Endothelial cell (in vitro differentiated cells): ENCODE measurements at regions not wholly inside any gene's neighbourhood (a gene's known extent, or its start where the extent isn't known, plus 50 kb on each side); places are given as distances from the start of the nearest gene placed in this dataset.

Experiments
- DNase-seq: peaks from one replicate; pipeline ENCODE4 v3.0.0; 2021; ENCODE audit warnings: low spot score
- H3K27ac Mint-ChIP-seq: one replicate; pipeline ENCODE4 v1.8.0; 2021; ENCODE audit warnings: mixed read lengths, inconsistent platforms; ENCODE audit not compliant: unreplicated experiment
- H3K27me3 Mint-ChIP-seq: one replicate; pipeline ENCODE4 v1.8.0; 2021; ENCODE audit warnings: mild to moderate bottlenecking, moderate library complexity, mixed read lengths, inconsistent platforms; ENCODE audit not compliant: unreplicated experiment
- H3K36me3 Mint-ChIP-seq: one replicate; pipeline ENCODE4 v1.8.0; 2021; ENCODE audit warnings: mild to moderate bottlenecking, low read depth, mixed read lengths, inconsistent platforms; ENCODE audit not compliant: unreplicated experiment
- H3K4me1 Mint-ChIP-seq: one replicate; pipeline ENCODE4 v1.8.0; 2021; ENCODE audit warnings: mild to moderate bottlenecking, mixed read lengths, inconsistent platforms; ENCODE audit not compliant: unreplicated experiment
- H3K4me3 Mint-ChIP-seq: one replicate; pipeline ENCODE4 v1.8.0; 2021; ENCODE audit warnings: mild to moderate bottlenecking, mixed read lengths, inconsistent platforms; ENCODE audit not compliant: unreplicated experiment
- H3K9me3 Mint-ChIP-seq: one replicate; pipeline ENCODE4 v1.8.0; 2021; ENCODE audit warnings: mixed read lengths, inconsistent platforms; ENCODE audit not compliant: unreplicated experiment
- CTCF ChIP-seq: fragments of 200-600 bp; sonication (generic); IDR thresholded peaks from one replicate; pipeline ENCODE4 v1.5.0; 2021; ENCODE audit warnings: antibody characterized with exemption; ENCODE audit not compliant: unreplicated experiment

GRCh38 chr18:41134426-41134825 lies 820.6 kb upstream of the PIK3C3 start:
- Mint-ChIP-seq H3K9me3 (no peaks in the 10 kb centered on the region), H3K27ac (no peak overlapping the region)

GRCh38 chr18:41131050-41131449 lies 824.0 kb upstream of the PIK3C3 start:
- no peak for TF ChIP-seq CTCF
- Mint-ChIP-seq H3K4me1 (no peaks in the 10 kb centered on the region), H3K27ac (no peak overlapping the region), H3K4me3 (no peak overlapping the region), H3K27me3 (no peaks in the 10 kb centered on the region), H3K36me3 (no peaks in the 10 kb centered on the region), H3K9me3 (no peaks in the 10 kb centered on the region)
- no peak for DNase-seq

More at GRCh38 chr18:41134426-41134825, 820.6 kb upstream of the PIK3C3 start:
- no peaks in the 10 kb centered on the region for H3K27me3 Mint-ChIP-seq
- H3K4me3 Mint-ChIP-seq: no peak overlapping the region
- H3K4me1 Mint-ChIP-seq: no peaks in the 10 kb centered on the region
- no peaks in the 10 kb centered on the region for H3K36me3 Mint-ChIP-seq
- no peak for TF ChIP-seq CTCF
- DNase-seq: no peak

DNA sequence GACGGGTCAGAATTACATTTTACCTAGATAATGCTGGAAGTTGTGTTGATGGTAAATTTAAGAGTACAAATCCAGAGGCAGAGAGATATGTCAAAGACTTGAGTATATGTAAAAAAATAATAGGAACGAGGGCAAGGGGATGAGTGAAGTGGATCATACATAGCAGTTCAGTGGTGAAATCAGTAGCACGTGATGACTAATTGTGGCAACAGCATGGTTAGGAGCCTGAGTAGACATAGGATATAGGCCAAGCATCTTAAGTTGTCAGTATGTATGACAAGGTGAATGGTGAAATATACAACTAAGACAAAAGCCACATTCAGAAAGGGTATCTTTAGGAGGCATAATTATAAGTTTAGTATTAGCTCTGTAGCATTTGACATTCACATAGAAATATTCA lies 826.5 kb upstream of the PIK3C3 start:
- no peaks in the 10 kb centered on the region for H3K9me3 Mint-ChIP-seq
- no peaks in the 10 kb centered on the region for H3K27me3 Mint-ChIP-seq
- DNase-seq: no peak

GRCh38 chr18:41128126-41128525 lies 826.9 kb upstream of the PIK3C3 start:
- Mint-ChIP-seq H3K4me3 (no peak overlapping the region), H3K27ac (no peak overlapping the region), H3K9me3 (no peaks in the 10 kb centered on the region), H3K27me3 (no peaks in the 10 kb centered on the region), H3K4me1 (no peaks in the 10 kb centered on the region), H3K36me3 (no peaks in the 10 kb centered on the region)
- no peak for TF ChIP-seq CTCF
- DNase-seq: no peak

More for the DNA sequence above, 826.5 kb upstream of the PIK3C3 start:
- H3K4me3 Mint-ChIP-seq: no peak overlapping the region
- no peak for TF ChIP-seq CTCF
- H3K27ac Mint-ChIP-seq: no peak overlapping the region
- H3K36me3 Mint-ChIP-seq: no peaks in the 10 kb centered on the region
- no peaks in the 10 kb centered on the region for H3K4me1 Mint-ChIP-seq

DNA sequence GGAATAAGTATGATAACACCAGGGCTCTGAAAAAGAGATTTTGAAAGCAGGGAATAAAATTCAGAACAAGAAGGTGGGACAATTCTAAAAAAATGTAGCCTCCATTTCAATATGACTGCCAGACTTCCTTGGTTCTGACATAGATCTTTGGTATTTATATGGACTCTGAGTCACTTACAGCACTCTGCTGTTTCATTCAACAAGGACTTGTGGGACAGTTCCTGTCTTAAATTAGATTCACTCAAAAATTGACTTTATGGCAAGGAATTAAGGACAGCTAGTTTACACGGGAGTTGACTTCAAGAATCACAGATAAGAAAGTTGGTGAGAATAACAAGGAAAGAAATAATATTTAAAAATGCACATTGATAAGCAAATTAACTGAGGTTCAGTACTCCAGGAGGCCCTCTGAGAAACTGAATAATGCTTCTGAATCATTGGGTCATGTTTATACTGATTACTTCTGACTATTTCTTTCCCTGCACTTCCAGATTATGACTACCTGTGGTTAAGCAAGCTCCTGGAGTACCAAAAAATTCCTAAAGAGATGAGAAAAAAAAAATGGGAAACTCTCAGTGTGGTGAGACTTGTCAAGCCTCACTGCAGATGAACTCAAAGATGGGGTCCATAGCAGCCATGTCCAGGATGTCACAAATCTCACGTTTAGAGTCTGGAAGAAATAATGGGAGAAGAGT lies 828.3 kb upstream of the PIK3C3 start:
- DNase-seq: no peak
- Mint-ChIP-seq H3K9me3 (no peaks in the 10 kb centered on the region), H3K4me3 (no peak overlapping the region), H3K27me3 (no peaks in the 10 kb centered on the region), H3K4me1 (no peaks in the 10 kb centered on the region), H3K27ac (no peak overlapping the region), H3K36me3 (no peaks in the 10 kb centered on the region)
- no peak for TF ChIP-seq CTCF
